AG10803 (cell line): ENCODE measurements at regions not wholly inside any gene's neighbourhood (a gene's known extent, or its start where the extent isn't known, plus 50 kb on each side); places are given as distances from the start of the nearest gene placed in this dataset.

Source experiments
- DNase-seq: peaks from one replicate; pipeline ENCODE4 v3.0.0; 2010; ENCODE audit warnings: low read depth
- H3K4me3 ChIP-seq: 2 replicates; pipeline ENCODE4 v1.5.1; 2011; ENCODE audit warnings: mild to moderate bottlenecking, low read length, control low read depth
- TF ChIP-seq, protein P1 (sequence below): conservative IDR thresholded peaks from 2 replicates; pipeline ENCODE4 v1.5.1; 2011; ENCODE audit warnings: mild to moderate bottlenecking, low read length, control low read depth, inconsistent platforms

GRCh38 chr5:118692811-118693342 is 295.5 kb downstream of the DTWD2 start:
- TF ChIP-seq, protein P1, sequence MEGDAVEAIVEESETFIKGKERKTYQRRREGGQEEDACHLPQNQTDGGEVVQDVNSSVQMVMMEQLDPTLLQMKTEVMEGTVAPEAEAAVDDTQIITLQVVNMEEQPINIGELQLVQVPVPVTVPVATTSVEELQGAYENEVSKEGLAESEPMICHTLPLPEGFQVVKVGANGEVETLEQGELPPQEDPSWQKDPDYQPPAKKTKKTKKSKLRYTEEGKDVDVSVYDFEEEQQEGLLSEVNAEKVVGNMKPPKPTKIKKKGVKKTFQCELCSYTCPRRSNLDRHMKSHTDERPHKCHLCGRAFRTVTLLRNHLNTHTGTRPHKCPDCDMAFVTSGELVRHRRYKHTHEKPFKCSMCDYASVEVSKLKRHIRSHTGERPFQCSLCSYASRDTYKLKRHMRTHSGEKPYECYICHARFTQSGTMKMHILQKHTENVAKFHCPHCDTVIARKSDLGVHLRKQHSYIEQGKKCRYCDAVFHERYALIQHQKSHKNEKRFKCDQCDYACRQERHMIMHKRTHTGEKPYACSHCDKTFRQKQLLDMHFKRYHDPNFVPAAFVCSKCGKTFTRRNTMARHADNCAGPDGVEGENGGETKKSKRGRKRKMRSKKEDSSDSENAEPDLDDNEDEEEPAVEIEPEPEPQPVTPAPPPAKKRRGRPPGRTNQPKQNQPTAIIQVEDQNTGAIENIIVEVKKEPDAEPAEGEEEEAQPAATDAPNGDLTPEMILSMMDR = no peak
- DNase-seq = no peak
- H3K4me3 ChIP-seq = no peak overlapping the region

DNA sequence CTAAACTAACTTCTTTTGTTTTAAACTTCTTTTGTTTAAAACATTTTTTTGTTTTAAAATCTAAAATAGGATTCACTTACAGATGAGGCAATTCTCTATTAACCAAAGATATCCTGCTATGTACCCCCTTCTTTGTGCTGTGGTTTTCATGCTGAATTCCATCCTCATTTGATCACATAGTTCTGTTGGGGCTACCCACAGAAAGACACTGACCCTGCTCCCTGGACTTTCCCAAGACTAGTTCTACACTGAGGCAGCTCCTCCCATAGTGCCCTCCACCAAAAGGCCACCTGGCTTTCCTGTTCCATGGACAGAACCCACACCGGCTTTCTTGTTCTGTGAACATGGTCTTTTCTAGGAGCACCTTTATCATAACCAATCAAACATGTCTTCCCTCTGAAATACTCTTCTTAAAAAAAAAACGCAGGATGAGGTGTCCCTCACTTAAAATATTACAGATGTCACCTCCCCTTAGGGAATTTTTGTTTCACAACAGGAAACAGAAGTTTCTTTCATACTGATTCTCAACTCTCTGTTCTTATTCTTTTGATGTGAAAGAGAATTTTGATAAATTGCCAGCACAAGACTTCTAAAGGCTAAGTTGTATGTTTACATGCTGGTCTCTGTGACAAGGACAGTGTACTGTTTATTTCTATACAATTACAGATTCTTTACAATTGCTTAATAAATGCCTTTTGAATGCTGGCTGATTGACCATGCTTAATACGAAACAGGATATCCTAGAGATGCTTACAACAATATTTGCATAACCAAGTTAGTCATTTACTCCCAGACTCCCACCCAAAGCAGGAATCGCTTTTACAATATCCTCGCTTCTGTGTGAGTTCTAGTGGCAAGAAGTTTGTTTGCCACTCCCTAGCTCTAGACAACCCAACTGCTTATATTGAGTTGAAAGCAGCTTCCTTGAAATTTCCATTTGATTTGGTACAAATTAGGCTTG is 300.4 kb downstream of the DTWD2 start:
- TF ChIP-seq, protein P1 = no peak
- H3K4me3 ChIP-seq = no peak overlapping the region
- DNase-seq = no peak

GRCh38 chr5:118687100-118687499 is 301.2 kb downstream of the DTWD2 start:
- TF ChIP-seq, protein P1 = no peak
- H3K4me3 ChIP-seq = no peak overlapping the region
- DNase-seq = no peak

DNA sequence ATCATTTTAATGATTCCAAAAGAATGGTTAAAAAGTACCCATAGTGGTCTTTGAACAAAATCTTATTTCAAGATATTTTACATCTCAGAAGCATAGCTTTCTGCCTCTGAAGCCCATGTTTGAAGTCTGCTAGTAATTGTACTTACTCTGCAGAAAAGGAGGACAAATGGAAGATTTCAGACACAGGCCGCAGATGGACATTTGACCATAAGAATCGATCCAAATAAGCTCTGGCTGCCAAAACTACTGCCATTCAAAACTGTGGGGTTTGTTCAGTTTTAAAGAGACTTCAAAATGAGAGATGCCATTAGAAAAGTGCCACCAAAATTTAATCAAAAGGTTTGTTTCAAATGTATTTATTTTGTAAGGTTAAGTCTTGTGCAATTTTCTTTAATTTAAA is 306.7 kb downstream of the DTWD2 start:
- TF ChIP-seq, protein P1 = no peak
- no peak for DNase-seq
- no peak overlapping the region for H3K4me3 ChIP-seq

GRCh38 chr5:118679264-118679940 is 308.9 kb downstream of the DTWD2 start:
- no peak overlapping the region for H3K4me3 ChIP-seq
- TF ChIP-seq, protein P1 = no peak
- DNase-seq = no peak

DNA sequence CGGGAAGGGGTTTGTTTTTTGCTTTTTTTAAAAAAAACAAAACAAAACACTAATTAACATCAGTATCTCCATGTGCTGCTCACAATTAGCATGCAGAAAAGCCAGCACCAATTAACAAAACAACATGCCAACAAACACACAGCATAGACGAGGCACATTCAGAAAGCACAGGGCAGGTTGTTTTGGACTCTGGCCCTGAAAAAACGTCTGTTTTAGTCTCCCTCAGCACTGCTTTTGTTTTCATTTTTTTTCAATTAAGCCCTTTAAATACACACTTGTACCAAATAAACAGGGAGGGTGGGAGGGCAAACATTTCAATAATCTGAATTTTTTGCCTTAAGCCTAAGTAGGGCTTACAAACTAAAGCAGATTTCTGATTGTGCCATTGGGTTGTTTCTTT is 309.6 kb downstream of the DTWD2 start:
- TF ChIP-seq, protein P1 = no peak
- H3K4me3 ChIP-seq = no peak overlapping the region

More for the DNA sequence above, 309.6 kb downstream of the DTWD2 start:
- DNase-seq = no peak
